GM21360 (cell line): ENCODE measurements at regions not wholly inside any gene's neighbourhood (a gene's known extent, or its start where the extent isn't known, plus 50 kb on each side); places are given as distances from the start of the nearest gene placed in this dataset.

ENCODE experiments used
- ATAC-seq: cut with Tn5 transposase; IDR thresholded peaks from one replicate; pipeline ENCODE4 v1.9.1; 2021; ENCODE audit warnings: mild to moderate bottlenecking, moderate library complexity; ENCODE audit not compliant: unreplicated experiment

- no peak for ATAC-seq
Measured at GRCh38 chr6:139657119-139657518, 282.7 kb upstream of the CITED2 start.

GRCh38 chr6:139655783-139656705 lies 281.6 kb upstream of the CITED2 start:
- ATAC-seq: no peak

GRCh38 chr6:139654888-139655782 lies 280.7 kb upstream of the CITED2 start:
- no peak for ATAC-seq

DNA sequence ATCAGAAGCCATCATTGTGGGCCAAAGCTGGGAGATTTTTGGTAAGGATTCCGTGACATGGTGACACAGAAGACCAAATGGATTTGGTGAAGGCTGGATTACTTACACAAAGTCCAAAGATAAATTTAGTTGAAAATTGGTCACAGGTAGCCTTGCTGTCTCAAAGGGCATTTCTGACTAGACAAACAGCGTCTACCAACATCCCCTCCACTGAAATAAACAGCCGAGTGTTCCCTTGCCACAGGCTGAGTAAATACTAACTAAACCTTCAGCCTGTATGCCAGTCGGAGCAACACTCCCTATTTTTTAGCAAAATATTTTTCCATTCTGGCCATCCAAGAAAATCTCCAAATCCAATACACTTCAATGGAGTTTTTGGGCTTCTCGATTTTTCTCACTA lies 279.9 kb upstream of the CITED2 start:
- no peak for ATAC-seq

GRCh38 chr6:139653111-139653510 lies 278.7 kb upstream of the CITED2 start:
- no peak for ATAC-seq

DNA sequence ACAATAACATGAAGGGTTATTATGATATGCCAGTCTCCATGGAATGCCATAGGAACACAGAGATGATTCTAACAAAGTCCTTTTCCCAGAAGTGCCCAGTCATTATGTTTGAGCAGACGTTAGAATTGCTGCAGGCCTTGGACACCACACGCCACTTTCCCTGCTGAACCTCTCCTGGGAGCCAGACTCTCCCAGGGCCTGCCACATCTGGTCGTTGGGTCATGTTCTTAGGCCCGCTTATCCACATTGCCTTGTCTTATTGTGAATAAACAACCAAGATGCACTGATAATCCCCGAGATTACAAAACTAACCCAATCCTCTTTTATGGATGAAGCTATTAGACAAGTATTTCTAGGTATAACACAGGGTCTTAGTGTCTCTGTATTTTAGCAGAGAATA lies 276.5 kb upstream of the CITED2 start:
- ATAC-seq: no peak

DNA sequence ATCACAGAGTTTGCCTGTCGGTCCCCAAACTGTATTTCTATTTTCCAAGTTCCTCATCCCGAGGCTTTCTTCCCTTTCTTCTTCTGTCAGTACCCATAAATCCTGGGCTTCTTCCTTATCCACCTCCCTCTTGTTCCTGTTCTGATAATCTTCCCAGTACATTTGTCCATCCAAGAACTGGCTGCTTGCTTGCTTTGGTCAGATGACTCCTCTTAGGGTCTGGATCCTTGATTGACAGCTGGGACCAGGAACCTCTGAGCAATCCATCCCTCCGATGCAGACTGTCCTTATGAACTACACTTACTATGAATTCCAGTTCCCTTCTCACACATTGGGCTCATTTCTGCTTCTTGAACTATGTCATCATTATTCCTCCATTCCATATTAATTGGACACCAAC lies 275.3 kb upstream of the CITED2 start:
- no peak for ATAC-seq

DNA sequence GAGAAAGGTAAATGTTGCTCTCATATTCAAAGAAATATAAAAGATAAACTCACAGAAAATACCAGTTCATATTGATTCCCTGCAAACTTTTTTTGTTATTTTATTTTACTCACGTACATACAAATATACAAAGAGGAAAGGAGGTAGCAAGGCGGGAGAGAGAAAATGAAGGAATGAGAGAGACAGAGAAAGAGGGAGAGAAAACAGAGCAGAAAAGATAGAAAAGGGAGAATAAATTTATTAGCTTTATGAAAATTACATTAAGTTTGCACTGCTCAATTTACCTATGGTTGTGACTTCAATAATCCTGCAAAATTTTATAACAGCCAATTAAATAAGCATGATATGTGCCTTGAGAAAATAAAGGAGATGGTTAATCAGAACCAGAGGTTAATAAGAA lies 274.7 kb upstream of the CITED2 start:
- no peak for ATAC-seq

DNA sequence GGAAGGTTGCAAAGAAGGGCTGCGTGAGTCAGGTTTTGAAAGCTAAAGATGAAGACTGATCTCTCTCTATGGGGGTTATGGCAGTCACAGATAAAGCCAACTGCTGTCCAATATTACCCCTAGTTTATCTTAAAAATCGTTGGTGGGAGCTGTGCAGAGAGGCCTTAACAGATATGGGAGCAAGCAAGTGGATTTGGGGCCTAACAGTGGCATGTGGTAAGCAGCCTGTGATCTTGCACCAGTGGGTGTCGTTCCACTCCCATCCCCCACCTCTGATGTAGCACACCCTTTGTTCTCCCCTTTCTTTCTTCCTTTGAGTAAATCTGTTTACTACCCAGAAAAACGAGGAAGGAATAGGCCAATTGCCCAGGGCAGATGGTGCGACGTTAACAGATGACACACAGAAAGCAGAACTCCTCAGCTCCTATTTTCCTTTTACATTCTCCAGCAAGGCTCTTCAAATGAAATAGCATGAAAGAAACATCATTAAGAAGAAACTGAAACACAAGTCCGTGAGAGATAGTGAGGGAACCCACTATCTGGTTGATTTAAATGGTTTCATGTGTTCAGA lies 274.1 kb upstream of the CITED2 start:
- ATAC-seq: no peak

DNA sequence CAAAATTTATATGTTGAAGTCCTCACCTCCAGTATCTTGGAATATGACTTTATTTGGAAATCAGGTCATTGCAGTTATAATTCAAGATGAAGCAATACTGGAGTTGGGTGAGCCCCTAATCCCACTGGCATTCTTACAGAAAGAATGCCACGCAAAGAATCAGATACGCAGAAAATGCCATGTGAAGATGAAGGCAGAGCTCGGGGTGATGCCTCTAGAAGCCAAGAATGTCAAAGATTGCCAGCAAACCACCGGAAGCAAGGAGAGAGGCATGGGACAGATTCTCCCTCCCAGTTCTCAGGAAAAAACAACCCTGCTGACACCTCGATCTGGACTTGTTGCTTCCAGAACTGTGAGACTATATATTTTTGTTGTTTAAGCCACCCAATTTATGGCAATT lies 273.4 kb upstream of the CITED2 start:
- ATAC-seq: no peak

GRCh38 chr6:139647016-139647415 lies 272.6 kb upstream of the CITED2 start:
- no peak for ATAC-seq

- no peak for ATAC-seq
Measured at GRCh38 chr6:139644821-139645220, 270.4 kb upstream of the CITED2 start.

DNA sequence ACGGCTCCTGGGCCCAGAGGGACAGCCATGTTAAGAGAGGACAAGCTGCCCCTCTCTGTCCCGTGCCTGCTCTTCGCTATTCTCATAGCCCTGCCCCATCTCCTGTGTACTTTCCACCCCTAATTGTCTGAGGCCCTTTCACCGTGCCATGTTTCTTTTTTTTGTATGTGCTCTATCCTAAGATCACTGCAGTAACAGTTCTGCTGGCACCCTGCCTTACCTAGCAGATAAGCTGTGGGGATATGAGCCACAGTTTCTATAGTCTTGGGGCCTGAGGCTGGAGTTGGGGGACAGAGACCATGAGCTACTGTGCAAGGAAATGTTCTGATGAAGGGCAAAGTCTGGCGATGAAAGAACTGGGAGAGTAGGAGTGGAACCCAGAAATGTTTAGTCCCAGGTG lies 269.5 kb upstream of the CITED2 start:
- ATAC-seq: no peak

DNA sequence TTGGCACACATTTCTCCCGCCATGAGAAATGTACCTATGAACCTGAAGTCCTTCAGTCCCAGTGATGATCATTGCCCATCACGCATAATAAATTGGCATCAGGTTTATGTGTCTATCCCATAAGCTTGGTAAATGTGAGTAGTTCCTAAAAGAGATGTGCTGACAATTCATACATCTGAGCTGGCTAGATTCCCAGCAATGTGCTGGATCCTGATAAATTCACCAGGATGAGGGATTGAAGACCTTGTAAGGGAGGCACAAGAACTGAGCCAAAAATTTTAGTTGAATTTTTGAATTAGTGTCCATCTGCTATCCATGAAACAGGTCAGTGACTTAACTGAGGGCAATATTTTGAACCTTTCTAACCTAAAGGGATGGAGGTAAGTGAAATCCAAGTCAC lies 267.9 kb upstream of the CITED2 start:
- ATAC-seq: no peak

DNA sequence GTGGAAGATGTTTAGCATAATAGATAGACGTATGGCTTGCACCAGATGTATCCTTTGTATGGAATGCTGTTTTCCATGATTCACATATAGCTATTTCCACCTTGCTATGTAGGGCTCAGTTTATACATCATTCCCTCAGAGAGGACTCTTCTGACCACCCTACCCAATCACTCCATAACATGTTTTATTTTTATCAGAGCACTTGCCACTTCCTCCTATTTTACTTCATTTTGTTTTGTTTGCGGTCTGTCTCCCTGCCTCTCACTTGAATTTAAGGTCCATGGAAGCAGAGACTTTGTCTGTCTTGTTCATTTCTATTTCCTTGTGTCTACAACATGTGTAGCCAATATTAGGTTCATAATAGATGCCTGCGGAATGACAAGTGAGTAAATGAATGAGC lies 266.9 kb upstream of the CITED2 start:
- ATAC-seq: no peak

DNA sequence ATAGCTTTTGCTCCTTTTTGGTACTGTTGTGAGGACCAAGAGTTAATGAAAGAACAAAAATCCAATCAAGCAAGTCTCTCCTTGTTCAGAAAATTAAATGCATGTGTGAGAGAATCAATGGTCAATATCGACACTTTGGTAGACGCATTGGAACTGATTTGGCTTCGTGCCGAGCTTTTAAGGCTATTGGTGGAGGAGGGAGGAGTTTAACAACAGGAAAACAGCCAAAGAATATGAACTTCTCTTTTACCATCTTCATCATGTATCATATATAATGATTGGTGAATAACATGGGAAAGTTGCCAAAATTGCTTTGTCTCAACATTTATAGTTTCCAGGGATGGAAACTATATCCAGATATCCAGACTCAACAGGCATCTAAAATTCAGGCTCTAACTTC lies 266.5 kb upstream of the CITED2 start:
- no peak for ATAC-seq

DNA sequence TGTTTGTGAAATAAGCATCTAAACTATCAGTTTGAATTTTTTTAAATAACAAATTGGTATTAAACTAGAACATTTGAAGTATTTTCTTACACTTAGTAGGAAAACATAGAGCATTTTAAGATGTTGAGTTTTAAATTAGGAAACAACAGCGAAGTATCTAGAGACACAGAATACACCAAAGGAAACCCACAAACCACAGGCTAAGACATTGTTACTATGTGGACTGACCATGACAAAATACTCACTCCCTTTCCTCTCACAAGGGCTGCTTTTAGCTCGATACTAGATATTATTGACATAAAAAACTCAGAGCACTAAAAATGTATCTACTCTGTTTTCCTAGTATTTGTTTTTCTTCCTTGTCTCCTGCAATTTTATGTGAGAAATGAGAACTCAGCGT lies 266.0 kb upstream of the CITED2 start:
- peak; percentile 86 for ATAC-seq

DNA sequence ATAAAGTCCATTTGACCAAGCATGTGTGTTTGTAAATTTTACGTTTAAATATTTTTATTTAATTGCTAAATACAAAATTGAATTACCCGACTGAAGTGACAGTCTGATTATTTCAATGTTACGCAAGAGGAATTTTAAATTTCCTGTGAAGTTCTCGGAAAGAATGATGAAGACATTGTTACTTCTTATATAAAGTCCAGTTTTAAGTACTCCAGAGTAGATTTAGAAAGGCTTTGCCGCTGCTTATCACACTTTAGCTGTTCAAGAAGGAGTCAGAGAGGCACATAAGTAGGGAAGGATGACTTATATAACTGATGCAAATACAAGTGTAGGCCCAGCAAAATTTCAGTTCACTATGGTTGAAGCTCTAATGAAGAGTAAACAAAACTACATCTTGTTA lies 265.1 kb upstream of the CITED2 start:
- no peak for ATAC-seq

DNA sequence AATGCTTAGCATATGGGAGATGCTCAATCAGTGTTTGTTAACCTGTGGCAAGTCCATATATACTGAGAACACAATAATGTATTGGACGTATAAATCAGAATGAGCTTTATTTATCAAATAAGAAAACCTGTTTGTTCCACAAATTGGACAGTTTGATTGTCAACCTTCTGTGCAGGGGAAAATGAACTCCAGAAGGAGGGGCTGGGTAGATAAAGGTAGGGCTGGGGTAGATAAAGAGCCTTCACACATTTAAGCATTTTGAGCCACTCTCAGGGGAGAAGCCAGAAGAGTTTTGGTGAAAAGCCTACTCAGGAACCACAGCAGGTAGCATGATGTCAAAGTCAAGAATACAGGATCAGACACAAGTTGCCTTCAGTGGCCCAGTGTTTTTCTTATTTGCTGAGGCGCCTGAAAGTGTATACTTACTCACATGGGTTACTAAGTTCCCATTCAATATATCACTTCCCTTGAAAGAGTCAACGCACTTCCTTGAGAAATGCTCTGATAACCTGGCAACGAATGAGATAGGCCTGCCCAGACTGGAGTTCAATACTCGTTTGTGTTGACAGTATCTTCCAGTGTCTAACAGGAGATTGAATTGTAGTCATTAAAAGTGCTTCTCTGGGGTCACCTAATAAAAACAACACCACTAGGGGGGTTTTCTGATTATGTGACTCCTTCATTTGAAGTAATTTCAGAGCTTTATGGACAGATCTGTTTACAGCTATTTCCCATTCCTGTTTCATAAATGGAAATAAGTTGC lies 263.9 kb upstream of the CITED2 start:
- no peak for ATAC-seq

DNA sequence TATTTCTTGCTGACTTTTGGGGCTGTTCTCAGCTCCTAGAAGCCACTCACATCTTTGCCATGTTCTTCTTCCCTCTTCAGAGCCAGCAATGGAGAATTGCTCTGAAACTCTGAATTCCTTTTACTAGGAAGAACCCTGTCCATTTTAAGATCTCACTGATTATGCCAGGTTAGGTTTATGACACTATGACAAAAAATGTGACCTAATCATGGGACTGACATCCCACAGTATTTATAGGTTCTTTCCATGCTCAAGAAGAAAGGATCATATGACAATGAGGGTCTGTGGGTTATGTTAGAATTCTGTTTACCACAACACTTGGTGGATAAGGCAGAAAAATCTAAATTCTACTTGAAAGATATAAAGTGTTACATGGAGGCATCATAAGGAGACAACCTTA lies 263.3 kb upstream of the CITED2 start:
- ATAC-seq: no peak

- ATAC-seq: no peak
Measured at GRCh38 chr6:139636391-139636790, 261.9 kb upstream of the CITED2 start.
